HG02759 (cell line): ENCODE measurements at regions not wholly inside any gene's neighbourhood (a gene's known extent, or its start where the extent isn't known, plus 50 kb on each side); places are given as distances from the start of the nearest gene placed in this dataset.

Source experiments
- ATAC-seq: cut with Tn5 transposase; IDR thresholded peaks from one replicate; pipeline ENCODE4 v1.9.1; 2021; ENCODE audit warnings: mild to moderate bottlenecking, moderate library complexity; ENCODE audit not compliant: unreplicated experiment

- no peak for ATAC-seq
These were observed 230.4 kb upstream of the DCBLD2 start for GRCh38 chr3:99131876-99132275.

GRCh38 chr3:99128725-99129505 is 227.4 kb upstream of the DCBLD2 start:
- ATAC-seq = no peak

- ATAC-seq = no peak
These were observed 226.7 kb upstream of the DCBLD2 start for GRCh38 chr3:99128235-99128634.

GRCh38 chr3:99126316-99126715 is 224.8 kb upstream of the DCBLD2 start:
- no peak for ATAC-seq

GRCh38 chr3:99119385-99119784 is 217.9 kb upstream of the DCBLD2 start:
- ATAC-seq = no peak

- no peak for ATAC-seq
These were observed 216.9 kb upstream of the DCBLD2 start for GRCh38 chr3:99118381-99118780.

- ATAC-seq = no peak
These were observed 213.2 kb upstream of the DCBLD2 start for GRCh38 chr3:99114565-99115291.

- ATAC-seq = no peak
These were observed 209.7 kb upstream of the DCBLD2 start for GRCh38 chr3:99111235-99111634.

GRCh38 chr3:99110401-99110800 is 208.9 kb upstream of the DCBLD2 start:
- ATAC-seq = no peak

- ATAC-seq = no peak
These were observed 207.0 kb upstream of the DCBLD2 start for GRCh38 chr3:99108508-99108907.

- ATAC-seq = no peak
These were observed 193.1 kb upstream of the DCBLD2 start for GRCh38 chr3:99094606-99095005.

- no peak for ATAC-seq
These were observed 185.8 kb upstream of the DCBLD2 start for GRCh38 chr3:99087277-99087676.

- no peak for ATAC-seq
These were observed 183.3 kb upstream of the DCBLD2 start for GRCh38 chr3:99084826-99085225.

- ATAC-seq = no peak
These were observed 182.7 kb upstream of the DCBLD2 start for GRCh38 chr3:99084156-99084555.

GRCh38 chr3:99071096-99071495 is 169.6 kb upstream of the DCBLD2 start:
- no peak for ATAC-seq

GRCh38 chr3:99069973-99070372 is 168.5 kb upstream of the DCBLD2 start:
- no peak for ATAC-seq

GRCh38 chr3:99066863-99067262 is 165.4 kb upstream of the DCBLD2 start:
- ATAC-seq = no peak

GRCh38 chr3:99049164-99049563 is 147.7 kb upstream of the DCBLD2 start:
- no peak for ATAC-seq

- no peak for ATAC-seq
These were observed 140.3 kb upstream of the DCBLD2 start for GRCh38 chr3:99041747-99042146.

GRCh38 chr3:99031778-99032177 is 130.3 kb upstream of the DCBLD2 start:
- ATAC-seq = no peak

- peak; percentile 68 for ATAC-seq
These were observed 122.2 kb upstream of the DCBLD2 start for GRCh38 chr3:99023590-99024192.

- ATAC-seq = no peak
These were observed 120.0 kb upstream of the DCBLD2 start for GRCh38 chr3:99021466-99021865.
